GM19193 (cell line): ENCODE measurements at regions not wholly inside any gene's neighbourhood (a gene's known extent, or its start where the extent isn't known, plus 50 kb on each side); places are given as distances from the start of the nearest gene placed in this dataset.

Experiments used
- POLR2A ChIP-seq: IDR thresholded peaks from 4 replicates; pipeline ENCODE4 v1.6.1; 2011; ENCODE audit not compliant: insufficient read depth, insufficient read length; ENCODE audit errors: extremely low read depth

DNA sequence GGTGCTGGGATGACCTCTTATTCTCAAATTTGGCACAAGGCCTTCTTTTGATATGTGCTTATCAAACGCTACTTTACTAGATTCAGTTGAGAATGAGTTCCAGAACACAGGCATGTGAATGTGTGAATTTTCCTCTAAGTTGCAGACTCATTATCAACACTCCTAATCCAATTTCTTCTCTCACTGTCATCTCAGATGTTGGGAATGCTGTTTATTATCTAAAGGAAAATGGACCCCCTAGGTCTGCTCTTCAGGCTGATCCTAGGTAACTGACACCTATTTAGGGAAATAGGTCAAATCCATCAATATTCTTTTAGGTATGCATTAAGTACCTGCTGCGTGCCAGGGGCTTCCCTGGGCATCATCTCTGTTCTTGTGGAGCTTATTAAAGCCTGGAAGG lies 215.0 kb upstream of the NOX3 start:
- TF ChIP-seq POLR2A = no peak

DNA sequence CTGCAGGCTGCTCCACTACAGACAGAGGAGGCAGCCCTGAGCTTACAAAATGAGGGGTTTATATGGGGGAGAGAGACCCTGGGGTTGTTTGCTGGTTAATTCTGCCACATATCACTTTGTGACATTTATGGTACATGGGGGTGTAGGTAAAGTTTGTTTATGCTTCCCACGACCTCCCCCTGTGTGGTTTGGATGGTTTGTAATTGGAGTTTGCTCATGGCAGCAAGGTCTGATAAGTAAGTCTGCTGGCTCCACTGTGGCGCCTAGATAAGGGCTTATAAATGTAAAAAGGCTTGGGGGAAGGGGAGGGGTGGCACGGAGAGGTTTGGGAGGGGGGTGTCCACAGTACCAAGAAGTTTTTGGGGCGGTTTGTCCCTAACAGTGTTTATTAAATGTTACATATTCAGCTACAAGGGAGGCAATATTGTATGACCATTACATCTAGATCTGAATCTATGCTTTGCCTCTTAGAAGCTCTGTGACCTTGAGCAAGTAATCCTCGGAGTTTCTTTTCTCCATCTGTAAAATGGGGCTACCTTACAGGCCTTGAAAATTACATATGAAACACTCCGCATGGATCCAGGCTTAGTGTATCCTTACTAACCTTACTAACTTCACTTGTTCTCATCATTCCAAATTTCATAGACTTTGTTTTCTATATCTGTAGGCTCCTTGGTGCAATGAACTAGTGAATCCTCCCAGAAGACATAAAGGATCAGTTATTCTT lies 204.8 kb upstream of the NOX3 start:
- no peak for TF ChIP-seq POLR2A

DNA sequence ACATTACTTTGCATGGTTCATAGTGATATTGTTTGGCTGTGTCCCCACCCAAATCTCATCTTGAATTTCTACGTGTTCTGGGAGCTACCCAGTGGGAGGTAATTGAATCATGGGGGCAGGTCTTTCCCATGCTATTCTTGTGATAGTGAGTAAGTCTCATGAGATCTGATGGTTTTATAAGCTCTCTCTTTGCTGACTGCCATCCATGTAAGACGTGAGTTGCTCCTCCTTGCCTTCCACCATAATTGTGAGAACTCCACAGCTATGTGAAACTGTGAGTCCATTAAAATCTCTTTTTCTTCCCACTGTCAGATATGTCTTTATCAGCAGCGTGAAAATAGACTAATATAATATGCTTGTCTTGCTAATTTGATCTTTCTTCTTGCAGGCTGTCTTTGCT lies 200.4 kb upstream of the NOX3 start:
- no peak for TF ChIP-seq POLR2A

DNA sequence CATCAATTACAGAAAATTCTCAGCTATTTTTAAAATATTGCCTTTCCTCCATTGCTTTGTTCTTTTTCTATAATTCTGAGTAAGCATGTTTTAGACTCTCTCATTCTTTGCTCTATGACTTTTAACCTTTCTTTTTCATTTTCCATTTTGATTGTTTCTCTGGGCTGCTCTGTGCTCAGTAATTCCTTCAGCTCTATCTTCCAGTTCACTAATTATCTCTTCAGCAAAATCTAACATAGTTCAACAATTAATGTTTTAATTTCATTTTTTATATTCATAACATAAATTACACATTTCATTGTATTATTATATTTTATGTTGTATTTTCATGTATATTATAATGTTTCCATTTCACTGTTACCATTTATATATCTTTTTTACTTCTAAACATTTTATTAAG lies 198.8 kb upstream of the NOX3 start:
- TF ChIP-seq POLR2A = no peak

DNA sequence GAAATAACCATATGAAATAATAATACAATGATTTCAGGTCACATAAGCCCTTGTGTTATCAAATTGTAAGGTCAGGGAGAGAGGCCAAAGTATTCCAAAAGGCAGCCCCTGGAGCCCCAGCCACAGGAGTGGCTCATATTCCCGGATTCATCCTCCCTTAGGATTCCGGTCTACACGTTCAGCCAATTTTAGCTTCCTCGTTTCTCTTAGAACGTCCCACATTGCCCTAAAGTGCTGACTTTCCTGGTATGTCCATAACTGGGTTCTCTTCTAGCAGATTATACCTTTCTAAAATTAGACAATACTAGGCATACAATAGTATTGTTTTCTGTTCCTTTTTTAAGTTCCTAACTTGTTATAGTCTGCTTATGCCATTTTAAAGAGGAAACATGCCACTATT lies 192.7 kb upstream of the NOX3 start:
- no peak for TF ChIP-seq POLR2A

DNA sequence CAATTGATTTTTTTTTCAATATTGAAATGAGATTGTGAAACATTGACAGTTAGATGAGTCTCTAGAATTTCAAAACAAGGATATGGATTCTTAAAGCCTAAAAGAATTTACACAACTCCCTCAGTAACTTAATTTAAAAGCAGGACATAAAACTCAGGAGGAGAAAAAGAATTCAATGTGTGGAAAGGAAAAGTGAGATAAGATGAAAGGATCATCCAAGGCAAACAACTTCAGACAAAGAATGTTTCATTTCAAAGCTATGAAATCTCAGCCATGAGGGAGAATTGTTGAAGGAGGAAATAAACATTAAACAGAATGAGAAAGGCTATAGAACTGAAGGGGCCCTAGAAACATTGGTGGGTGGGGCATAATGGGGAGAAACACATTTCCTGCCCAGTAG lies 191.7 kb upstream of the NOX3 start:
- no peak for TF ChIP-seq POLR2A

DNA sequence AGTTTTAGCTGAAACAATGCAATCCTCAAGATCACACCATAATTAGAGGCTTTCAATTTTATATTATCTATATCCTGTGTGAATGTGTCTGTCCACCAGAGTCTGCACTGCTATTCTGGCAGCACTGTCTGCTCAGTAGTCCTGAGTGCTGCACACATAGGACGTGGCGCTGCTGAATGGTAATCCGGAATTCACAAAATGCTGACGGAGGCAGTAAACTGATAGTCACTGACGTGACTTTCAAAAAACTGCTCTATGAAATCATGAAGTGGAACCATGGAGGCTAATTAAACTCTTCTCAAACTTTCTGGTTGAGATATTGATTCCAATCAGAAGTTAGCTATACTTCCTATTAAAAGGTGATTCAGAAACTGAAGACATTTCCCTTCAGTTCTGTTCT lies 190.8 kb upstream of the NOX3 start:
- TF ChIP-seq POLR2A = no peak

DNA sequence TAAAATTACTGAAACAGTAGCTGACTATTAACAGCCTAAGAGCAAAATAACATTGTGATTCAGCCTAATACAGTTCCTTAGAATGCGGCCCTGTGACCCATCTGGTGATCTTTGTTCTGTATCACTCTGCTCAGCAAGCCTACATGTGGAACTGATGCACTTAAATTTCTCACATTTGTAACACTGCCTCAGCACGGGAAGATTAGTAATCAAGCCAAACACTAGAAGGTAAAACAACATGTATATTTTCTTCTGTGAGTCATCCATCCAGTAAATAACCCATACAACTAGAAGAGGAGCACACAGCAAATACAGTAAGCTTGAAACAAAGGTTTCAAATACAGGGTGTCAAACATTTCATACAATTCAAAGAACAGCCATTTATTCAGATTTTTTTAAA lies 189.7 kb upstream of the NOX3 start:
- no peak for TF ChIP-seq POLR2A

DNA sequence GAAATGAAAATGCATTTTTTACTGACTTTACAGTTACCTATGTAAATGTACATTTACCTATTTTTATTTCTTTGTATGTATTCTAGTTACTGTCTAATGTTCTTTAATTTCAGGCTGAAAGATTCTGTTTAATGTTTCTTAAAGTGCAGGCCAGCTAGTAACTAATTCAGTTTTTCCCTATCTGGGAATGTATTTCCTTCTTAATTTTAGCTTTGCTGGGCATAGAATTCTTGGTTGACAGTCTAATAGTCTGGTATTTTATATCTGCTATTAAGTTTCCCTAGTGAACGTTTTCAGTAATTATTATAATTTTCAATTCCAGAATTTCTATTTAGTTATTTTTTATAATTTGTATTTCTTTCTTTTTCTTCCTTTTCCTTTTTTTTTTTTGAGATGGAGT lies 186.0 kb upstream of the NOX3 start:
- TF ChIP-seq POLR2A = no peak

DNA sequence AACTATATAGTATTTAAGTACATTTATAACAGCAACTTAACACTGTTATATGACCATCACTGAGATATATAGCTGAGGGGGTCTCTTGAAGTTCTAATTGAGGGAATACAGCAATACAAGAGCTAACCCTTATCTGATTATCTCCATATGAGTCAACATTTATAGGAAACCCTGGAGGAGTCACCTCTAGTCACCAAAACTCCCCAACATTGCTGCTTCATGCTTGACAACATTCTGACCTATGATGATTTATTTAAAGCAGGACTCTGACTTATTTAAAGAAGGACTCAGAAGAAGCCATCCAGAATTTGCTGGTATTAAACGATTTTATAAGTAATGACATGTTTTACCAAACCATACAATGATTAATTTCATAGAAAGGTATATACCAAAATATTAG lies 182.6 kb upstream of the NOX3 start:
- TF ChIP-seq POLR2A = no peak

DNA sequence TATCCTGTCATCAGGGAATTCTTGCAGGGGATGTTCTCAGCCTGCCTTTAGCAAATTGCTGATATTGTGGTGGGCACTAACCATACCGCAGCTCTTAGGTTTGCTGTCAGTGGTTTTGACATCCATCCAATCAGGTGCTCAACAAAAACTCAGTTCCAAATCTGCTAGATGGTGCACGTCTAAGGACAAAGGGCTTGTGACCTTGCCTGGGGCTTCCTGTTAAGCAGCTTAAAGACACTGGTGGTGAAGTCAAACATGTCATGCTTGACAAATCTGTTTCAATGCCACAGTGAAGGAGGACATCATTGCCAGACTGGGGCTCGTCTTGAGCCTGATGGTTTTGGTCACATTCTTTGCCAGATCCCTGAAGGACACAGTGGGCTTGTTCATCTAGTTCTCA lies 179.8 kb upstream of the NOX3 start:
- TF ChIP-seq POLR2A = no peak

DNA sequence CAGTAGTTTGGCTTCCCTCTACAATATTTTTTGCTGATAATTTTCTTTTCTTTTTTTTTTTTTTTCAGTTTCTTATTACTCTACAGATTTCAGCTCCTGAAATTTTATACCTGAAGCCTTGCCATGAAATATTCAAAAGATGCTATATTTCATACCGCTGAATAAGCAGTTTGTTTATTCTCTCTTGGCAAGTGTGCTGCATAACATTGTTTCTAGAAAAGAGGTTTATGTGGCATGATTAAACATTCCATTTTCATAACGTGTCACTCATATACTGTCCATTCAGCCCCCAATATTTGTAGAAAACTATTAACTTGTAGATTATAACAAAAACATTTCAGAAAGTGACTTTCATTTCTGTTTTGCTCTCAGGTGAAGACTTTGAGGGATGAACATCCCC lies 174.4 kb upstream of the NOX3 start:
- no peak for TF ChIP-seq POLR2A

DNA sequence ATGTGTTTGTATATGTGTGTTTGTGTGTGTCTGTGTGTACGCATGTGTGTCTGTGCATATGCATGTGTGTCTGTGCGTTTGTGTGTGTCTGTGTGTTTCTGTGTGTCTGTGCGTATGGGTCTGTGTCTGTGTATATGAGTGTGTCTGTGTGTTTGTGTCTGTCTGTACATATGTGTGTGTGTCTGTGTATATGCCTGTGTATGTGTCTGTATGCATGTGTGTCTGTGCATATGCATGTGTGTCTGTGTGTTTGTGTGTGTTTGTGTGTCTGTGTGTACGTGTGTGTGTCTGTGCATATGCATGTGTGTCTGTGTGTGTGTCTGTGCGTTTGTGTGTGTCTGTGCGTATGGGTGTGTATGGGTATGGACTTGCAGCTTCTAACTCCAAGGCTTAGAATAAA lies 174.0 kb upstream of the NOX3 start:
- no peak for TF ChIP-seq POLR2A

DNA sequence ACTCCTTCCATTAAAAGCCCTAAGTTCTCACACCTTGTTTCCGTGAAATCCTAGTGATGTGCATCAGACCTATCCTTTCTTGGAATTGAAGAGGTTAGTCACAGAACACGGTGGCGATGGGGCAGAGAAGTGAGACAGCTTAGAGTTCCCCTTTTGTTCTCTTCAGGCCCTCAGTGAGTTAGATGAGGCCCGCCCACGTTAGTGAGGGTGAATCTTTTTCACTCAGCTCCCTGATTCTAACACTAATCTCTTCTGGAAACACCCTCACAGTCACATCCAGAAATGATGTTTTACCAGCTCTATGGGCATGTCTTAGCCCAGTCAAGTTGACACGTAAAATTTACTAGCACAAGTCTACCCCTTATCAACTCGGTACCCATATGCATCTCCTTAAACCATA lies 172.7 kb upstream of the NOX3 start:
- no peak for TF ChIP-seq POLR2A

DNA sequence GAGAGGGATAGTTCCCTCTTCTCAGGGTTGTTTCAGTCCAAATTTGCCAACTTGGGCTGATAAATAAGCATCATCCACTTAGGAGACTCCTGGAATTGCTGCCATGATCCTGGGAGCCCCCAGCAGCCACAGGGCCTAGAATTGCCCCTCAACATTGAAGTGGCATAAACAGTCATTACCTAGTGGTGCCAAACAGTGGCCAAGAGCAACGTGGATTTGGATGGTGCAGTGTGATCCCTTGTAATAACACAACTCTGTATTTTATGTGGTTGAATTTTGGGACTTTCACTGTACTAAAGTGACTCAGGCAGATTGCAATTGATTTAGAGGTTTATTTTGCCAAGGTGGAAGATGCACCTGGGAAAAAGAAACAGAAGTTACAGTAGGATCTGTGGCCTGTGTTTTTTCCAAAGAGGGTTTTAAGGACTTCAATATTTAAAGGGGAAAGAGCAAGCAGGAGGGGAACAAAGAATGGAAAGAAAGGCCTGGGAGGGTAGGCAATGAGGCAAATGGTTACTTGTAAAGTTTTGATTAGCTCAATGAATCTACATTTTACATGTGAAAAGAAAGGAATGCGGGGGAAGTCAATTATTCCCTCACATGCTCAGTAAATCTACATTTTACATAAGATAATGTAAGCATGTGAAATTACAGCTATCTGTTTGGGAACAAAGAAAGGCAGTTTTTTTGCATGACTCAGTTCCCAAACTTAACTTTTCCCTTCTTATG lies 168.0 kb upstream of the NOX3 start:
- no peak for TF ChIP-seq POLR2A

DNA sequence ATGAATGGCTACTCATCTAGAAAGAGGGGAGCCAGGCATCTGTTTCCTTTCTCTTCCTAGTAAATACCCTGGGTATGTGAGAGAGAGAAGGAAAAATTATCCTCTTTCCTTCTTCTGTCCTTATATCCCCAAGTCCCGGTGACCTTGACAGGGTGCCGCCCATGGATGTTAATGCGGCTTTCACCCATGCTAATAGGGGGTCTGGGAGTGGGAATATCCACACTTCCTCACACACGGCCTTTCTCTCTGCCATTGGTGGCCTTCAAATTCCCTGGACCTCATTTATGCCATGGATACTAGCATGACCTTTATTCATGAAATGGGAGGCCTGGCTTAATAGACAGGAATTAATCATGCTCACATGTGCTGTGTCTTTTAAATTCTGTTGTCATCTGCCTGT lies 159.0 kb upstream of the NOX3 start:
- TF ChIP-seq POLR2A = no peak
